Suprapubic skin (tissue), 4 donors: ENCODE measurements at regions not wholly inside any gene's neighbourhood (a gene's known extent, or its start where the extent isn't known, plus 50 kb on each side); places are given as distances from the start of the nearest gene placed in this dataset.

Experiments used
- POLR2A ChIP-seq, 2 donors: fragments of 450-650 bp; IDR thresholded peaks; one replicate each; pipeline ENCODE4 v1.6.1; 2017; ENCODE audit warnings: antibody characterized with exemption in 2 of 2, mild to moderate bottlenecking in 2 of 2, moderate library complexity in 2 of 2
- POLR2AphosphoS5 ChIP-seq, 3 donors: sonication (generic); formaldehyde crosslinking; IDR thresholded peaks; one replicate each; pipeline ENCODE4 v1.6.1; 2017; ENCODE audit warnings: antibody characterized with exemption in 3 of 3
- TF ChIP-seq, protein P1 (sequence below), 2 donors: fragments of 200-600 bp in 1 of 2; fragments of 450-650 bp in 1 of 2; sonication (generic) in 1 of 2; IDR thresholded peaks; one replicate each; pipeline ENCODE4 v1.5.1; 2016 to 2019; ENCODE audit warnings: antibody characterized with exemption in 2 of 2, mild to moderate bottlenecking in 1 of 2, moderate library complexity in 1 of 2

DNA sequence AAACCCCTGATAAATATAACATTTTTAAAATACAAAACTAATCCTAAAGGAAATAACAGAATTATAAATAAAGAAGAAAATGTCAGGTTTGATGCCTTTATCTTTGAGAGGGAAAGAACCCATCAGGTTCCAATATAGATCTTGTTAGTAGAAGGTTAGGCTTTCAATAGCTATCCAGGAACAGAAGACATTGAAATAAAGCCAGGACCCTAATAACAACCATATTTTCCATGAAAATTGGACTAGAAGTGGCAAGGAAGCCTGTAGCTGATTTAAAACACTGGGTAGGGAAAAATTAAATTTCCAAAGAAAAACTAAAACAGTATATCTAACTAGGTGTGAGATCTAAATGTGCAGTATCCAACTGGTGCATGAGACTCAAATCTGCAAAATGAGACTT lies 185.2 kb upstream of the STXBP5 start:
- TF ChIP-seq POLR2A (IDR thresholded peaks at IDR 0.05) = no peak
- TF ChIP-seq, protein P1, sequence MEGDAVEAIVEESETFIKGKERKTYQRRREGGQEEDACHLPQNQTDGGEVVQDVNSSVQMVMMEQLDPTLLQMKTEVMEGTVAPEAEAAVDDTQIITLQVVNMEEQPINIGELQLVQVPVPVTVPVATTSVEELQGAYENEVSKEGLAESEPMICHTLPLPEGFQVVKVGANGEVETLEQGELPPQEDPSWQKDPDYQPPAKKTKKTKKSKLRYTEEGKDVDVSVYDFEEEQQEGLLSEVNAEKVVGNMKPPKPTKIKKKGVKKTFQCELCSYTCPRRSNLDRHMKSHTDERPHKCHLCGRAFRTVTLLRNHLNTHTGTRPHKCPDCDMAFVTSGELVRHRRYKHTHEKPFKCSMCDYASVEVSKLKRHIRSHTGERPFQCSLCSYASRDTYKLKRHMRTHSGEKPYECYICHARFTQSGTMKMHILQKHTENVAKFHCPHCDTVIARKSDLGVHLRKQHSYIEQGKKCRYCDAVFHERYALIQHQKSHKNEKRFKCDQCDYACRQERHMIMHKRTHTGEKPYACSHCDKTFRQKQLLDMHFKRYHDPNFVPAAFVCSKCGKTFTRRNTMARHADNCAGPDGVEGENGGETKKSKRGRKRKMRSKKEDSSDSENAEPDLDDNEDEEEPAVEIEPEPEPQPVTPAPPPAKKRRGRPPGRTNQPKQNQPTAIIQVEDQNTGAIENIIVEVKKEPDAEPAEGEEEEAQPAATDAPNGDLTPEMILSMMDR (IDR thresholded peaks at IDR 0.05) = no peak
- TF ChIP-seq POLR2AphosphoS5 (IDR thresholded peaks at IDR 0.05) = no peak
